HG03354 (cell line): ENCODE measurements at regions not wholly inside any gene's neighbourhood (a gene's known extent, or its start where the extent isn't known, plus 50 kb on each side); places are given as distances from the start of the nearest gene placed in this dataset.

Experiments
- ATAC-seq: cut with Tn5 transposase; IDR thresholded peaks from one replicate; pipeline ENCODE4 v1.9.1; 2021; ENCODE audit warnings: mild to moderate bottlenecking; ENCODE audit not compliant: unreplicated experiment, poor library complexity, severe bottlenecking

DNA sequence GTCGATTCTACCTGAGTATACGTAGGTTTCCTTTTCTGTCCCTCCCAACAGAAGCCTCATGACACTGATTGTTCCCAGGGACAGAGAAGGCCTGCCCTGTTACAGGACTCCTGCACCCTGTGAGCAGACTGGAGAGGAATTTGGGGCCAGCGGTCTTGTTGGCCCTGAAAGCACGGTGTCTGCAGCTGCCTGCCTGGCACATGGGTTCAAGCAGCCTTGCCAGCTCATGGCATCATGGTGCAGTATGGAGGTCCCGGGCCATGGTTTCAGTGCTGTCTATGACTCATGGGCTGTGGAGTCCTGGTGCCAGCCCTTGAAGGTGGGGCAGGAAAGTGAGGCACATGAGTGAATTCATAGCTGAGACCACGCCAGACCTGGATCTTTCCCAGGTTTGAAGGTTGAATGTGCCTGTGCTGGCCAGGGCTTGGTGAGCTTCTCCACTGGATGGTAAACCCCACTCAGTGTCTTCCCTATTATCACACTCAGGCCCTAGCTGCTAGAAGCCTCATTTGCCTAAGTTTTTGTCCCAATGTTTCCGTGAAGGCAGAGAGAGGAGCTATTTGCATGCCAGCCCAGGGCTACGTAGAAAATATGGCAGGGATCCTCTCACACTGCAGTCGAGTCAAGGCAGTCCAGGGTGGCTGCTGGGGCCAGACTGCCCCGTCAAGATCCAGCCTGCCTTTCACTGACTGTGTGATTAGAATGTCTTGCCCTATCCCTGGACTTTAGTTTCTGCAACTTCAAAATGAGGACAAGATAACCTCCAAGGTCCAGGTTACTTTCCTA is 277.2 kb upstream of the CCL2 start:
- no peak for ATAC-seq

DNA sequence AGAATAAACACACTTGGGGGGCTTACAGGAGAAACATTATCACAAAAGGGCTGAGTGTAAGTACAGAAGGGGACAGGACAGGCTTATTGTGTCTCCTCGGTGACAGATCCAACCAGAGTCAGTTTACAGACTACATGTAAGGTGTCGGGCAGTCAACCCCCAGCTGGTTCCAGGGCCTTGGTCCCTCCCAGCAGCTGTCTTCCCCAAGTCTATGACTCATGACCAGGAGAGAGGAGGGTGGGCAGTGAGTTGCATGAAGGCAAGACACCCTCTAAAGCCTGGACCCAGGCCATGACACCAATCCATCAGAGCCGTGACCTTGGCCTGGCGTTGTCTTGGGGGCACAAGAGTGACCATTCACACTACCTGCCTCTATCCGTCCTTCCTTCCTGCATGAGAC is 276.2 kb upstream of the CCL2 start:
- no peak for ATAC-seq

DNA sequence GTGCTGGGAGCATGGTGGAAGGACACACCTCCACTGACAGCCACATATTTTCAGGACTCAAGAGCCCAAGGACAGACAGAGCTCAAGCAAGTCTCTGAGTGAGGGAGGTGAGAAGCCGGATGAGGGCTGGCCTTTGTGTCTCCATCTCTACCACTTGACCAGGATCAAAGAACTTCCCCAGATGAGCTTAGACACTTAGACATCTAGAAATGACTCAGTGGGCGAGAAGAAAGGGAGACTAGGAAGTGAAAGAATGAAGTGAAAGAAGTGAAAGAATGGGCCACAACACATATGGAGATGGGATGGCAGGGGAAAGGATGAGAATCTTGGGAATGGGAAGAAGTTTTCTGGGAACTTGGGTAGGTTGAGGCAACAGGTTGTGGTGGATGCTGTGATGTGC is 274.9 kb upstream of the CCL2 start:
- ATAC-seq: no peak

DNA sequence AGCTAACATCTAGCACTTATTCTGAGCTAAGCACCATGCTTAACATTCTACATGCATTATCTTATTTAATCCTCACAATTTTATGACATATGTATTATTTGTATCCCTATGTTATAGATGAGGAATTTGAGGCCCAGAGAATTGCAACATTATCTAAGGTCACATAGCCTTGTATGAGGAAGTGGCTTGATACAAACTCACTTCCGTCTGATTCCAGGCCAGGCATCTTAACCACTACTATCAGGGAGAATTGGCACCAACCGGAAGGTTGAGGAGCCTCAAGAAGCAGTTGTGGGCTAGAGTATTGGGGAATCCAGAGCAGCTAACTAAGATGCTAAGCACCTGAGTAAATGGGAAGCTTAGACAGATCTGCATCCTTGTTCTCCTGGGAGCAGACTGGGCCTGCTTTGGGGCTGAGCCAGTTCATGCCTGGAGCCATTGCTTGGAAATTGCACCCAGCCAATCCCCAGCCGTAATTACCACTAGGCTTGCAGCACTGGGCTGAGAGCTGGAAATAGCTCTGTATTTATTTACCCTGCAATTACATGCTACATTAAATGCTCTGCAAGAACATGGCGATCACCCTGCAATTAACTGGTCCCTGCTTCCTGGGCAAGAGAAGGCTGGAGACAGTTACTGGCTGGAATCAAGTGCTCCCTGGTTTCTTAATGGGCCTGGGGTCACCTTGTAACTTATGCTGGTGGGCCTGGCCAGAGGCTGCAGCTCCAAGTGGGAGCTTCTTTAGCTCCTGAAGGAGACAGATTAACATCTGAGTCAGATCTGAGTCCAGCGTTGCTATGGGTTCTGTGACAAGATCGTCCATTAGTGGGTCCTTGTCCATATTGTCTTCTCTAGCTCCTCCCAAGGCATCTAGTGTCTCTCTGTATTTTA is 273.1 kb upstream of the CCL2 start:
- no peak for ATAC-seq

DNA sequence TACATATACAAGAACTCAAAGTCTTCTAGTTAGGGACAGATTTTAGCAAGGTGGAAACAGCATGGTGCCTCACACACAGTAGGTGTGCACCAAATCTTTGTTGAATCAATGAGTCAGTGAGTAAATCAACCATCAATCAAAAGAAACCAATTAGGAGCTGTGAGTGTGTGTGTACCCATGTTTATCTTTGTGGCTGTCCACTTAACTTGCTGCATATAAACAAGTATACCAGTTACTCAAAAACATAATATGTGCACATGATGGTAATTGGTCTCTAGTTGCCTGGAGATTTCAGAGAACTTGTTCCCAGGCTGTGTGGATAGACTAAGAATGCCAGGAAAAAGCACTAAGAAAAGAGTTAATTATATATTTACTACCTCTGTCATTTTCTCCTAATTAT is 272.2 kb upstream of the CCL2 start:
- ATAC-seq: no peak

DNA sequence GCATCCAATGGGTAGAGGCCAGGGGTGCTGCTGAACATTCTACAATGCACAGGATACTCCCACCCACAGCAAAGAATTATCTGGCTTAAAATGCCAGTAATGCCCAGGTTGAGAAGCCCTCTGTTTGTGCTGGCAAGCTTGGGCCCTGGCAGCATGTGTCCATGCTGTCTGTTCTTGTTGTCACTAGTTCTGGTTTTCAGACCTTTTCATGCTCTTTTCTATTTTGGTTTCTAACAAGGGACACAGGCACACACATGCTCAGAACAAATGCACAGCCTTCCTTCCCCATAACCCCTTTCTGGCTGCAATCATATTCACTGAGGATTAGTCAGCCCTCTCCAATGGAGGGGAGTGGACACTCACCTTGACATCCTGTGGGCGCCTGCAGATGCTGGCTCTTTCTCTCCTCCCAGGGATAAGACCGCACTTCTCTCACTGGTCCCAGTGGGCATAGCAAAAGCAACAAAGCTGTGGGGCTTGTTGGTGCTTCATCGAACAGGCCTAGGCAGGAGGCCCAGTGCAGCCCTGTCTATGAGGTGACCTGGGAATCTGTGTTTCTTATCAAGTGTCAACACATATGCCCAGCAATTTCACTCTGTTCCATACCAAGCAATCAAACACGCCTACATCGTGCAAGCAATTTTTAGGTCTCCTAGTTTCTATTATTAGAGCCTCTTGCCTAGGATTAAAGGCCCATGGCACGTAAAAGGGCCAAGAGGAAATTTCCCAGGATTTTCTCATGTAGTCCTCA is 271.1 kb upstream of the CCL2 start:
- ATAC-seq: no peak

DNA sequence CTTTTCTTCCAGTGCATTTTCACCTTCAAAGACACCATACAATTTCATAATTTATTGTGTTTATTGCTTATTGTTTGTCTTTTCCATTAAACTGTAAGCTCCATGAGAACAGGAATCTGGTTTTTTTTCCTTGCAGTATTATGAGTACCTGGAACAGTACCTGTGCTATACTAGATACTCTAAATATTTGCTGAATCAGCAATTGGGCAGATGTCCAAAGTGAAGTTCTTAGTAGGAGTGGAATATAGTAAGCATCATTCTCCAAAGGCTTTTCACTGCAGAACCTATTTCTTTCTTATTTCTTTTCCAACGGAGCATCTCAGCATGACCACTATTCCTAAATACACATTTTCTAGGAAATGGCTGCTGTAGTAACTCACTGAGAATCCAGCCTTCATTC is 269.0 kb upstream of the CCL2 start:
- ATAC-seq: no peak

DNA sequence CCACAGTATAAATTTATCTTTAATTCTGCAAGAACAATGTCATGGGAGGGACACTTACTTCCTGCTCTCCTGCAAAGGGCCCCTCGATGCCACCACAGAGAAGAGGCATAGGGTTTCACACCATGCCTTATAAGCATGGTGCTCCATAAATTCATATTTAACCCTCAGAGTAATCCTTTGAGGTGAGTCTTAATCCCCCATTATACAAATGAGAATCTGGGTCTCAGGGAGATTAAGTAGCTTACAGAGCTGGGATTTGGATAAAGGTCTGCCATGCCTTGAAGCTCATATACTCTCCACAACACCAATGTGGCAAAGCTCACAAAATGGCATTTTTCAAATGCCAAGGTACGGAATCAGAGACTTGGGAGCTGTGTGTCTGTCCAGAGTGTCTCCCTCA is 268.5 kb upstream of the CCL2 start:
- ATAC-seq: no peak

DNA sequence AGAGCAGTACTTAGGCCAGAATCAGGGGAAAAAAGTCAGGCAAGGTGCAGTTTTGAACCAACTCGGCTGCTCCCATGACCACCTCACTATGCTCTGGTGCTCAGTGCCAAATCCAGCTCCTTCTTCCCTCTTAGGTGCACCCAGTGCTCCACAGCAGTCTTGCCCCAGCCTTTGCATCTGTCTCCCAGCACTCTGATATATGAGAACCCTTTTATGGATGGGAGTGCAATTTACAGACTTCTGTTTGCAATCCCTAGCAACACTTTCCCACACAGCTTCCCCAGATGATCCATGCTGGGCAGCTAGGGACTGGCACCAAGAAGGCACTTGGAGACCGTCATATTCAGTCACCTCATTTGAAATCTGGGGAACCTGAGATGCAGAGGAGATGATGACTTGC is 267.9 kb upstream of the CCL2 start:
- no peak for ATAC-seq

DNA sequence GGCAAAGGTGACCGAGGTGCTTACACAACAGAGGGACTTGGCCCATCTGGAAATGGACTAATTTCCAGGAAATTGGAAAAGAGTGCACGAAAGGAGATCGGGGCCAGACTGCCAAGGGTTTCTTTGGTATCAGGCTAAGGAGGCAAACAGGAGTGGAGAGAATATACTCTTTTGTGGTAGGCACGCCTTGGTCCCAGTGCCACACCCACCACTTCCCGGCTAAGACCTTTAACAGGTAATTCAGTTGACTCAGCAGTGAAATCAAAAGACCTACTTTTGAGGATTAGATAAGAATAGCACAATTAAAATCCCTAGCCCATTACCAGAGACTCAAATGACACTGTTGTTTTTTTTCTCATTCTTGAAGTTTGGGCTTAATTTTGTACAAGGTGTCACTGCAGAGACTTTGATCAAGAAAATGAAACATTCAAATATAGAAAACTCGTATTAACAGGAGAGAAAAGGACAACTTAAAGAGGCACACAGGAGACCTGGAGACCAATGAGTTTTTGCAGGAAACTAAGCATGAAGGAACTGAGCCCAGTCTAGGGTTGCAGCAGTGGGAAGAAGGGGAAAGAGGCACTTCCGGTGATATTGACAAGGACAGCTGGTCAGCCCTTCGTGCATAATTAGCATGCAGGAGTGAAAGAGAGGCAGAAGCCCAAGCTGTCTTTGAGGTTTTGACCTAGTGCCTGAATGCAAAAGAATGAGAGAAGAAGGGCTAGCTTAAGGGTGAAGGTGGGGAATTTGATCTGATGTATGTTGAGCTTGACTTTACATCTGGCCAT is 265.5 kb upstream of the CCL2 start:
- no peak for ATAC-seq

DNA sequence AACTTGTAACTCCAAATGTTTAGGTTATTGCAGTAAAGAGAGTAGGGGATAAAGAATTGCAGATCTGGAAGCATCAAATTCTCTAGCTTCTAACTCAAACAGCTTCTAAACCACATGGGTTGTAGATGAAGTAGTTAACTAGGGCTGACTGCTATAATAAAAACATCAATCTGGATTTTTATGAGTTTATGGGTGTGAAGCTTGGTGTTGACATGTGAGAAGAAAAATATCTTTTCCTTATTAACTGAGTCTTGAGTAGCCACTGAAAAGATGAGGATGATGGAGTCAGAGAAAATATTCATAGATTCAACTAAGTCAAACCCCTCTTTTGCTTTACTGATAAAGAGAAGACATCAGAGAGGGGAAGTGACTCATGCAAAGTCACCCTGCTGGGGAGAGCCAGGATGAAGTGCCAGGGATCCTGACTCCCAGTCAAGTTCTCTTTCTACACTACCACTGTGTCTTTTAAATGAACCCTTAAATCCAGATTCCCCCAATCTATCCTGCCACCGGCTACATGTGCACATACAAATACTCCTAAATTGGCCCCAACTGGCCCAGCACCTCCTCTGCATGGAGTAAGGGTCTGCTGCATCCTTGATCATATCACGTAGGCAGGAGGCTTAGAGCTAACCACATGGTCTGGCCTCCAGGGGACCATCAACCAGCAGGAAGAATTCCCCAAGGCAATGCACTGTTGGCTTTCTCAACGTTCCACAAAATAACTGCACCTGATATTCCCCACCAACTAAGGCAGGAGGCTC is 264.0 kb upstream of the CCL2 start:
- ATAC-seq: no peak

DNA sequence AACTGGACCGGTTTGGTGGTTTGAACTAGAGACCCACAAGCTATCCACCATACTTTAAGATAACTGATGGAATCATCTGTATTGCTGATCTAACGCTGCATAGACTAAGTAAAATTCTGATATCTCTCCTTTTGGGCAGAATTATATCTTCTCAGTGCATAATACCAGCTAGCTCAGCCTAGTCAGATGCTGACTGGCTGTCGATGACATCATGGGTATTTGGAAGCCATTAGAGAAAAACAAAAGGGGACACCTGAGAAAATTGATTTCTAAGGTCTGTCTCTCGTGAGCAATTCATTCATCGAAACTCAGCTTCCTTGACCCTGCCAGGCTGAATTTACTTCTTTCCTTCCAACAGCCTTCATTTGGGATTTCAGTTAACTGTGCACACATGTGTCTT is 263.0 kb upstream of the CCL2 start:
- ATAC-seq: no peak

DNA sequence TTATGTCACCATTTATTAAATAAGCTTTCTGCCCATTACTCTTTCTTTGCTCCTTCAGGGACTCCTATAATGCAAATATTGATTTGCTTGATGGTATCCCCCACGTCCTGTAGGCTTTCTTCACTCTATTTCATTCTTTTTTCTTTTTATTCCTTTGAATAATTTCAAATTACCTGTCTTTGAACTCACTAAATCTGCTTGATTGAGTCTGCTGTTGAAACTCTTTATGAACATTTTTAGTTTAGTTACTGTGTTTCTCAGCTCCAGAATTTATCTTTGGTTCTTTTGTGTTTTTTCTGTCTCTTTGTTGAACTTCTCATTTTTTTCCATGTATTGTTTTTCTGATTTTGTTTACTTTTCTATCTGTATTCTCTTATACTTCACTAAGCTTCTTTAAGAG is 254.4 kb upstream of the CCL2 start:
- no peak for ATAC-seq

DNA sequence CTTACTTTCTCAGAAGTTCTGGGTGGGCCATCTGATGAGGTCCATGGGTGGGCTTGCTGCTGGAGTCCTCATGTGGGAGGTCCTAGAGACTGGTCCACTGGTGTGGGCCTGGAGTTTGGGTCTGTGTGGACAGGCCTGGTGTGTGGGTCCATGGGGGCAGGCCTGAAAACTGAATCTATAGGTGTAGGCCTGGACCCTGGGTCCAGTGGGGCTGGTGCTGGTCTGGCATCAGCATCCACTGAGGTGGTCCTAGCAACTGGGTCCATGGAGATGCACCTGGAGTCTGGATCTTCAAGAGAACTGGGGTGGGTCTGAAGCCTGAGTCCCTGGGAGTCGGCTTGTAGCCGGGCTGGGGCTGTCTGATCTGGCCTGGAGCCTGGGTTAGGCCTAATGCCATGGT is 253.8 kb upstream of the CCL2 start:
- no peak for ATAC-seq

DNA sequence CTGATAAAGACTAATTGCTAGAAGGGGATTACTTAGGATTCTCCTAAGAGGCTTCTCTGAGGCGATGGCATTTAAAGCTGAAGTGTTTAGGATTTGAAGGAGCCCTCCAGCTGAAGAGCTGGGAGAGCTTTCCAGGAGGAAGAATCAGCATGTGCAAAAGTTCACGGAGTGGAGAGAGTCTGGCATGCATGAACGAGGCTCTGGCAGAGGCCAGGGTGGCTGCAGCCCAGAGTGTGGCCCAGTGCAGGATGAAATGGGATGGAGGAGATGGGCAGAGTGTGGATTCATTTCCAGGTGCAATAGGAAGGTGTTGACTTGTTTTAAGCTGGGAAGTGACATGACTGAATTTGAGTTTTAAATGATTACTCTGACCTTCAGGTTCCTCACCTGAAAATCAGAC is 249.0 kb upstream of the CCL2 start:
- ATAC-seq: no peak

DNA sequence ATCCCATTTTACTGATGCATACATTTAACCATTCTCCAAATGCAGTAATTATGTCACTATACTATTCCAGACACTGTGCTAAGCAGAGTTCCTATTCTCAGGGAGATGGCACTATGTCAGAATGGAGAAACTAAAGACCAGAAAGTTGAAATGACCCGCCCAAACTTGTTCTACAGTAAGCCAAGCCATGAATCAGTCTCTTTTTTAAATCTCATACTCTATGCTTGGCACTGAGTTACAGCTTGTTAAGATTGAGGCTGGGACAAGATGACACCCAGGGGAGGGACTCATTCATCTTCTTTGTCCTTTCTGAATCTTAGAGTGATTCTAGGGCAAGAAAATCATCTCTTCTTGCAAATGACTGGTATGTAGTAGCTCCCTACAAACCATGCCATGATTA is 247.0 kb upstream of the CCL2 start:
- ATAC-seq: no peak

DNA sequence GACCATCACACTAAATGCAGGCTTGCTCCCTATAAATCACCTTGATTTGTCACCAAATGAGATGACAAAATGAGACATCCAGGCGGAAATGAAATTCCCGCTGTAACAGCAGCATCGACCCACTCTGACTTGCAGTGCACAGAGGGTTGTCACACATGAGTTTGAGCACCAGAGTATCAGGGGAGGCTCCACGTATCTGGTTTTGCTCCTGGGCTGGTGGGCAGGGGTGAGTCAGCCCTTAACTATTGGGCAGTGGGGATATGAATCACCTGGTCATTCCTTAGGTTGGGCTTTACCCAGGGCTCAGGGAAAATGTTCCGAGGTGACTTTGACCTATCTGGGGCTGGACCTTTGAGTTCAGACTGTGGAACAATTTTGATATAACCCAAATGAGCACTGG is 245.2 kb upstream of the CCL2 start:
- no peak for ATAC-seq

DNA sequence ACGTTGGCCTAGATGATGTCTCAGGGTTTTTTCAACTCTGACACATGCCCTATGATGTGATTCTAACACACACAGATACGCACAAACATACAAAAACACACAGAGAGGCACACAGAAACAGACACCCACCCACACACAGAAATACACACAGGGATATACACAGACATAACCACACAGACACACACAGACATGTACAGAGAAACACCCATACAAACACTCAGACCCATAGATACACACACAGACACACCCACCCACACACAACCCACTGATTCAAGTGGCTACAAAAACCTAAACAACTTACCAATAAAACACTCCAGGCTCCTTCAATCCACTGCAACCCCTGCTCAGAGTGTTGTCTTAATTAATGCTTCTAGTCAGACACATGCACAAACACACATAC is 244.6 kb upstream of the CCL2 start:
- no peak for ATAC-seq

DNA sequence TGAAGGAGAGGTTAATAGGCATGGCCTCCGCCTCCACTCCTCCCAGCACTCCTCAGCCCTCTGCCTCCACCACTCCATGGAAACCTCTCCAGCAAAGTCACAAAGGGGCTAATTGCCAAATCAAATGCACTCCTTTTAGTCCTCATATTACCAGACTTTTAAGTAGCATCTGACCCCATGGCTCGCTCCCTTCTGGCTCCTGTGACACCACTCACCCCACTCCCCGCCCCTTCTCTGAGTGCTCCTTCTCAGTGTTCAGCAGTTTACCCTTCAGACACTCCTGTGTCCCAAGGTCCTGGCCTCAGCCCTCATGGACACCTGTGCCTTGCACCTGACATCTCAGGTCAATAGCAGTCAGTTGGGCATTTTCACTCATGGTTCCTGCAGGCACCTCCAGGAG is 243.5 kb upstream of the CCL2 start:
- ATAC-seq: no peak
